ENCODE measurements at regions not wholly inside any gene's neighbourhood (a gene's known extent, or its start where the extent isn't known, plus 50 kb on each side); places are given as distances from the start of the nearest gene placed in this dataset.

DNA sequence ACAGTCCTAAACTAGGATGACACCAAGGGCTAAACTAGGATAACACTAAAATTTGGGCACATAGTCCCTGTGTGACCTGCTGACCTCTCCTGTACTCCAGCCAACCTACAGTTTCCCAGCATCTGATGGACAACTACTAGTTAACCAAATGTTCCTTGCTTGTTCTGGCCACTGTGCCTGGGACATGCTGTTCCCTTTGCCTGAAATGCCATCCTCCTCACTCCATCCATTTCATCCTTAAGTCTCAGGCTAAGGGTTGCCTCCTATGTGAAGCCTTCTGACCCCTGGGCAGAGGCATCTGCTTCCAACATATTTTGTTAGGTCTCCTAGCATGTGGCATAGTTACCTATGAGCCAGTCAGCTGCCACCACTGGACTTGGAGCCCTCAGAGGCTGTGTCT lies 204.9 kb upstream of the JUN start:
- Histone ChIP-seq H3K27me3 (ENCODE audit: control insufficient read depth, insufficient read depth, low read length) (no peaks in the 10 kb centered on the region), H3K36me3 (ENCODE audit: control insufficient read depth, insufficient read depth, low read length) (no peaks in the 10 kb centered on the region), H3K4me3 (ENCODE audit: low read depth, low read length) (no peak overlapping the region)
- DNase-seq (ENCODE audit: low read depth) (no peak), FAIRE-seq (peak; percentile 79)
- TF ChIP-seq, protein P1, sequence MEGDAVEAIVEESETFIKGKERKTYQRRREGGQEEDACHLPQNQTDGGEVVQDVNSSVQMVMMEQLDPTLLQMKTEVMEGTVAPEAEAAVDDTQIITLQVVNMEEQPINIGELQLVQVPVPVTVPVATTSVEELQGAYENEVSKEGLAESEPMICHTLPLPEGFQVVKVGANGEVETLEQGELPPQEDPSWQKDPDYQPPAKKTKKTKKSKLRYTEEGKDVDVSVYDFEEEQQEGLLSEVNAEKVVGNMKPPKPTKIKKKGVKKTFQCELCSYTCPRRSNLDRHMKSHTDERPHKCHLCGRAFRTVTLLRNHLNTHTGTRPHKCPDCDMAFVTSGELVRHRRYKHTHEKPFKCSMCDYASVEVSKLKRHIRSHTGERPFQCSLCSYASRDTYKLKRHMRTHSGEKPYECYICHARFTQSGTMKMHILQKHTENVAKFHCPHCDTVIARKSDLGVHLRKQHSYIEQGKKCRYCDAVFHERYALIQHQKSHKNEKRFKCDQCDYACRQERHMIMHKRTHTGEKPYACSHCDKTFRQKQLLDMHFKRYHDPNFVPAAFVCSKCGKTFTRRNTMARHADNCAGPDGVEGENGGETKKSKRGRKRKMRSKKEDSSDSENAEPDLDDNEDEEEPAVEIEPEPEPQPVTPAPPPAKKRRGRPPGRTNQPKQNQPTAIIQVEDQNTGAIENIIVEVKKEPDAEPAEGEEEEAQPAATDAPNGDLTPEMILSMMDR (IDR thresholded peaks at IDR 0.05; ENCODE audit: insufficient read depth, low read length, severe bottlenecking) = no peak

DNA sequence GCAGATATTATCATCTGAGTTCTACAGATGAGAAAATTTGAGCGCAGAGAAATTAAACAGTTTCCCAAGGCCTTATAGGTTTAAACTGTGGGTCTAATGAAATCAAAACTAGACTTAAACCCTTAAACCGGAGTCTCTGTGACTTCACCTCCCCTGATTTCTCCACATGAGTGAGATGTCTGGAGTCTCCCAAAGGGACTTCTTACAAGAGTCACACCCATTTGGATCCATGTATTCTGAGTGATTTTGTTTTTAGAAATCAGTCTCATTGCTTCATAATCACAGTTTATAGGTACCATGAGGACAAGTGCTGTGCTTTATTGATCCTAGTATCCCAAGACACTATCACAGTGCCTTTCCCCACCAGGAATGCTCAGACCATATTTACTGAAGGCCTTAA lies 206.0 kb upstream of the JUN start:
- TF ChIP-seq, protein P1 (IDR thresholded peaks at IDR 0.05; ENCODE audit: insufficient read depth, low read length, severe bottlenecking) = no peak
- DNase-seq (ENCODE audit: low read depth) (no peak), FAIRE-seq (no peak)
- H3K4me3 ChIP-seq (ENCODE audit: low read depth, low read length) = no peak overlapping the region
- H3K36me3 ChIP-seq (ENCODE audit: control insufficient read depth, insufficient read depth, low read length) = no peaks in the 10 kb centered on the region
- no peaks in the 10 kb centered on the region for H3K27me3 ChIP-seq (ENCODE audit: control insufficient read depth, insufficient read depth, low read length)

DNA sequence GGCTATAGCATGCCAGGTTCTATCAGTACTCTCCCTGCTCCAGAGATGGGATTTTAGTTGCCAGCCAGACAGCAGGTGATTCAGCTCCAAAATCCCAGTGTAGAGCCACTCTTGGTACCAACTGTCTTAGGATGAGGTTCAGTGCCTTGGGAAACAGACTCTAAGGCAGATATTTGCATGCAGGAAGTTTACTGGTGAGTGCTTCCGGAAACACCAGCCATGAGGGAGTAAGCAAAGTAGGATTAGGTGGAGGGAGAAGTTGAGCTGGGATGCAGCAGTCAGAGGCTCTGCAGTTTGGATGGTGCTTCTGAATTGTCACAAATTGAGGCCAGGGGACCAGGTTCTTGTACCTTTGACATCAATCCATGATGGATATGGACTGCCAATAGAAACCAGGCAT lies 207.5 kb upstream of the JUN start:
- no peak for FAIRE-seq
- DNase-seq (ENCODE audit: low read depth) = no peak
- H3K4me3 ChIP-seq (ENCODE audit: low read depth, low read length) = no peak overlapping the region
- TF ChIP-seq, protein P1 (IDR thresholded peaks at IDR 0.05; ENCODE audit: insufficient read depth, low read length, severe bottlenecking) = no peak
- no peaks in the 10 kb centered on the region for H3K27me3 ChIP-seq (ENCODE audit: control insufficient read depth, insufficient read depth, low read length)
- no peaks in the 10 kb centered on the region for H3K36me3 ChIP-seq (ENCODE audit: control insufficient read depth, insufficient read depth, low read length)

DNA sequence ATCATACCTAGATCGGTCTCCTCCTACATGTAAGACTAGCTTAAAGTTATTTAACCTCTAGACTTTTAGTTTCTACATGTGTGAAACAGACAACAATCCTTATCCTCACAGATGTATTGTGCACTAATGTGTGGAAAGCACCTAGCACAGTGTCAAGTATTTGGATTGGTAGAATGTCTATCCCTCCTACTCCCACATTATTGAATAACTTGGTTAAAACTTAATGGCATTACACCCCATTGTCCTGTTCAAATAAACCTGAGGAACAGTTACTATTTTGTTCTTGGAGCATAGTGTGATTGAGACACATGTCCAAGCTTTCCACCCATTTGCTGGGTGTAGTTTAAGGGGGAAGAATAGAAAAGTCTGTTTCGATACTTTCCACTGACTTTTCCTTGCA lies 208.8 kb upstream of the JUN start:
- FAIRE-seq = no peak
- DNase-seq (ENCODE audit: low read depth) = no peak
- Histone ChIP-seq H3K4me3 (ENCODE audit: low read depth, low read length) (no peak overlapping the region), H3K27me3 (ENCODE audit: control insufficient read depth, insufficient read depth, low read length) (no peaks in the 10 kb centered on the region), H3K36me3 (ENCODE audit: control insufficient read depth, insufficient read depth, low read length) (no peaks in the 10 kb centered on the region)
- TF ChIP-seq, protein P1 (IDR thresholded peaks at IDR 0.05; ENCODE audit: insufficient read depth, low read length, severe bottlenecking) = no peak

DNA sequence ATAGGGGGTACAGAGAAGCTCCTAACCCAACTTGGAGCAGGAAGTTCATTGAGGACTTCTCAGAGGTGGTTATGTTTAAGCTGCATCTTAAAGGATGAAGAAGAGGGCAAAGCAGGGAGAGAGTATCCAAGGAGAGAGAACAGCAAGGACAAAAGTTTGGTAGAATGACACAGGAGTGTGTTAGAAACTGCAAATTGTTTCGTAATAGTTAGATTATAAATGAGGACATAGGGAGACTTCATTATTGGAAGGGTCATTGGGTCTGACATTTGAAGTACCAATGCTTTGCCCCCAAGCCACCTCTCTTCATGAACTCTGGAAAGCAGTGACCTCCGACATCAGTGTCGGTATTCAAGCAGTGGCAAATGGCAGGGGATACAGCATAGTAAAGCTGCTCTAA lies 209.6 kb upstream of the JUN start:
- H3K36me3 ChIP-seq (ENCODE audit: control insufficient read depth, insufficient read depth, low read length) = no peaks in the 10 kb centered on the region
- H3K4me3 ChIP-seq (ENCODE audit: low read depth, low read length) = no peak overlapping the region
- H3K27me3 ChIP-seq (ENCODE audit: control insufficient read depth, insufficient read depth, low read length) = no peaks in the 10 kb centered on the region
- TF ChIP-seq, protein P1 (IDR thresholded peaks at IDR 0.05; ENCODE audit: insufficient read depth, low read length, severe bottlenecking) = no peak
- DNase-seq (ENCODE audit: low read depth) (no peak), FAIRE-seq (no peak)

DNA sequence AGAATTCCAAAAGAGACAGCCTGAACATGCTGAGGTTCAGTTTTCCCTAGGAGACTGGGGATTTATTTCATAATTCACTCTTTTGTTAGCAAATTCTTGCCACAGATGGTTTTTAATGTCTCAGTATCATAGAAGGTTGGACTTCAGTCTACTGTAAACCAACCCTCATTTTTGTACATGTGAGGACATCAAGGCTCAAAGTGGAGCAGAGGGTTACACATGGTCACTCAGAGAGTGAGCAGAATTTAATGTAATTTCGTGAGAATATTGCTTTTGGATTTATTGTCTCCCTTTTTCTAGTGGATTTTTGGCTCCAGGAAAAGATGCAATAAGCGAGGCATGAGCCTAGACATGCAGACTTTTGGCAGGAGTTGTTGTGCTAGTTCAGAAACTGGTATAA lies 210.8 kb upstream of the JUN start:
- TF ChIP-seq, protein P1 (IDR thresholded peaks at IDR 0.05; ENCODE audit: insufficient read depth, low read length, severe bottlenecking) = no peak
- H3K36me3 ChIP-seq (ENCODE audit: control insufficient read depth, insufficient read depth, low read length) = no peaks in the 10 kb centered on the region
- H3K4me3 ChIP-seq (ENCODE audit: low read depth, low read length) = no peak overlapping the region
- no peaks in the 10 kb centered on the region for H3K27me3 ChIP-seq (ENCODE audit: control insufficient read depth, insufficient read depth, low read length)
- no peak for DNase-seq (ENCODE audit: low read depth)
- no peak for FAIRE-seq
